OCI-LY7 (cell line): ENCODE measurements at regions not wholly inside any gene's neighbourhood (a gene's known extent, or its start where the extent isn't known, plus 50 kb on each side); places are given as distances from the start of the nearest gene placed in this dataset.

Experiments used
- EZH2phosphoT487 ChIP-seq: fragments of 200-600 bp; sonication (generic); IDR thresholded peaks from 2 replicates; pipeline ENCODE4 v1.6.1; 2018; ENCODE audit warnings: low read depth, borderline replicate concordance, mild to moderate bottlenecking, mixed run types, antibody characterized with exemption, low read length, moderate library complexity, mixed read lengths
- TF ChIP-seq, protein P1 (sequence below): fragments of 200-600 bp; sonication (generic); conservative IDR thresholded peaks from 2 replicates; pipeline ENCODE4 v1.5.1; 2014; ENCODE audit warnings: mild to moderate bottlenecking, antibody characterized with exemption, low read length, moderate library complexity, mixed read lengths

DNA sequence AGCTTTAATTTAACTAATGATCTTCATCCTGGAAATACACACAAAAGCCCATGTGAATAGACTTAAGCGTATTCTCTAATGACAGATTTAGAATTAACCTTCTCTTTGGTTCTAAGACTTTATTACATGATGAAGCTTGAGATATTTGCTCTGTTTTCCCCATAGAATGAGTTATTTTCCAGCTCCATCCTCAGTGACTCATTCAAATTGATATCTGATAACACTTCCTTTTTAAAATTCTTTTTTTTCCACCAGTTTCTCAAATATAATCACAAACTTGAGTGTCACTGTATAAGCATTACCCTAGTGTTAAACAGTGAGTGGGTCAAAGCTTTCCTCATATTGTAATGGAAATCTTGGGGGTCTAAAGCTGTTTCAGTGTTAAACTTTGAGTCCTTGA is 535.8 kb downstream of the KCNA4 start:
- TF ChIP-seq, protein P1, sequence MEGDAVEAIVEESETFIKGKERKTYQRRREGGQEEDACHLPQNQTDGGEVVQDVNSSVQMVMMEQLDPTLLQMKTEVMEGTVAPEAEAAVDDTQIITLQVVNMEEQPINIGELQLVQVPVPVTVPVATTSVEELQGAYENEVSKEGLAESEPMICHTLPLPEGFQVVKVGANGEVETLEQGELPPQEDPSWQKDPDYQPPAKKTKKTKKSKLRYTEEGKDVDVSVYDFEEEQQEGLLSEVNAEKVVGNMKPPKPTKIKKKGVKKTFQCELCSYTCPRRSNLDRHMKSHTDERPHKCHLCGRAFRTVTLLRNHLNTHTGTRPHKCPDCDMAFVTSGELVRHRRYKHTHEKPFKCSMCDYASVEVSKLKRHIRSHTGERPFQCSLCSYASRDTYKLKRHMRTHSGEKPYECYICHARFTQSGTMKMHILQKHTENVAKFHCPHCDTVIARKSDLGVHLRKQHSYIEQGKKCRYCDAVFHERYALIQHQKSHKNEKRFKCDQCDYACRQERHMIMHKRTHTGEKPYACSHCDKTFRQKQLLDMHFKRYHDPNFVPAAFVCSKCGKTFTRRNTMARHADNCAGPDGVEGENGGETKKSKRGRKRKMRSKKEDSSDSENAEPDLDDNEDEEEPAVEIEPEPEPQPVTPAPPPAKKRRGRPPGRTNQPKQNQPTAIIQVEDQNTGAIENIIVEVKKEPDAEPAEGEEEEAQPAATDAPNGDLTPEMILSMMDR: no peak
- no peak for TF ChIP-seq EZH2phosphoT487
